HG03060 (cell line): ENCODE measurements at regions not wholly inside any gene's neighbourhood (a gene's known extent, or its start where the extent isn't known, plus 50 kb on each side); places are given as distances from the start of the nearest gene placed in this dataset.
A peak's percentile ranks its signal among the peaks of the same experiment; 100 is the strongest.

Source experiments
- ATAC-seq: cut with Tn5 transposase; IDR thresholded peaks from one replicate; pipeline ENCODE4 v1.9.1; 2021; ENCODE audit warnings: low read depth, moderate number of reproducible peaks; ENCODE audit not compliant: unreplicated experiment

DNA sequence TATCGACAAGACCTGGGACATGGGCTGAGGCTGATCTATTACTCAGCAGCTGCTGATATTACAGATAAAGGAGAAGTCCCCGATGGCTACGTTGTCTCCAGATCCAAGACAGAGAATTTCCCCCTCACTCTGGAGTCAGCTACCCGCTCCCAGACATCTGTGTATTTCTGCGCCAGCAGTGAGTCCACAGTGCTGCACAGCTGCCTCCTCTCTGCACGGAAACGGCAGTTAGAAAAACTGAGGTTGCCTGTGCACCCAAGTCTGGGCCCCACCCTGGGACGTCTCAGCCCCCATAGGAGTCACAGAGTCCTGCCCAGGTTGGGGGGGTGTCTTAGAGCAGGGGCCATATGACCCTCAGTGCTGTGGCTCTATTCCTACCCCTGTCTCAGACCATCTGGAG, 167.4 kb upstream of the PRSS58 start:
- no peak for ATAC-seq

DNA sequence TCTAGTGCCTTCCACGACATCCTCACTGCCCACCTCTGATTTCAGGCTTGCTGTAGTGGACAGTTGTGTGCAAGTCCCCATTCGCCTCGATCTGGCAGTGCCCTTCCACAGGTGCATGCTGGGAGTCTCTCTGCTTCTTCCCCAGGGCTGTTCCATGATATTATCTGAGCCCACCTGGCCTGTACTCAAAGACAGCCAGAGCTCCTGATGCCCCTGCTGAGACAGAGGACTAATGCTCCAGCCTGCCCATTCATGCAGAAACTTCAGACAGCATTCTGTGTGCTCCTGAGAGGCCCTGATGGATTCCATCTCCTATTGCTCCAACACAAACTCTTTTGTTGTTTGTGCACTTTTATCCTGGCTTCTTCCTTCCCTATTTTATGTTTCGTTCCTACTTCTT, 164.8 kb upstream of the PRSS58 start:
- ATAC-seq = no peak

DNA sequence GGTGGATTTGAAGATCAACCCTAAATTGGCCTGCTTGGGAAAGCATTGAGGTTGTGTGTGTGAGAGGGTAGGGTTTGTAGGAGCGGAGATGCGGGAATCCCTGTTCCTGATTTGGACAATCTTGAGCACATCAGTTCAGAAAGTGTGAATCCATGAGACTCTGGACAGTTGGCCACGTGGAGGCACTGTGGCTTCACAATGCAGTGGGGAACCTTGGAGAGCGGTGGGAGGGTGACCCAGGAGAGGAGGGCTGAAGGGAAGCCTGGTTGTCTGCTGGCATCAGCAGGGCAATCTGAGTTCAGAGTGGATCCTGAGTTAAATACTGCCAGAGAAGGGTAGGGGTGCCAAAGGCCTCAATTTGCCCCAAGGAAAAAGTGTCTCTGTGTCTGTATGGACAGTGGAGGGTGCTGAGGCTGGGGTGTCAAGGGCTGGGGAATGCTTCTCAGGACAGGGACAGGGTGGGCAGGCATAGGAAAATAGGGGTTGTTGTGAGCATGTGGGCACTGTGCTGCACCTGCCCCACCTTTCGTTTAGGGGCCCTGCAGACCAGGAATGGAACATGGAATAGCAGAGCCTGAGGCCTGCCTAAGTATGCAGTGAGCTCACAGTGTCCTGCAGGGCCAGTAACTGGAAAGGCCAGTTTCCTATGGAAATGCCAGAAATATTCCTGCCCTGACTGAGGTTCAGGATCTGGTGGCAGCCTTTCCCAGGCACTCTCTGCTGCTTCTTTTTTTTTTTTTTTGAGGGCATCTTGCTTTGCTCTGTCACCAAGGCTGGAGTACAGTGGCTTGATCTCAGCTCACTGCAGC, 162.9 kb upstream of the PRSS58 start:
- ATAC-seq = no peak

DNA sequence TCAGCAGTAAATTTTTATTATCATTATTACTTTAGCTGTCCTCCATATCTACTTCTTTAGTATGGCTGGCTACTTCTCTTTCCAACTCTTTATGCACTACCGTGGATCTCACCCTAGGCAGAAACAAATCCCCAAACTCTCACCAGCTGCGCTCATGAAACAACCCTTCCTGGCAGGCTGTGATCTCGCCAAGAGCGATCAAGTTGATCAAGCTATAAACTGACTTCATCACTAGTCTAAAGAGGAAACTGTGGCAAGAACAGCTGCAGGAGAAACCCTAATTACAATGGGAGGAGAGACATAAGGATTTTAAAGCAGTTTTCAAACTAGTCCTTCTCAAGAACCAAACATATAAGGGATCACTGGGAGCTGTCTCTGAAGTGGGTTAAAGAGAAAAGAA, 160.5 kb upstream of the PRSS58 start:
- ATAC-seq = no peak

DNA sequence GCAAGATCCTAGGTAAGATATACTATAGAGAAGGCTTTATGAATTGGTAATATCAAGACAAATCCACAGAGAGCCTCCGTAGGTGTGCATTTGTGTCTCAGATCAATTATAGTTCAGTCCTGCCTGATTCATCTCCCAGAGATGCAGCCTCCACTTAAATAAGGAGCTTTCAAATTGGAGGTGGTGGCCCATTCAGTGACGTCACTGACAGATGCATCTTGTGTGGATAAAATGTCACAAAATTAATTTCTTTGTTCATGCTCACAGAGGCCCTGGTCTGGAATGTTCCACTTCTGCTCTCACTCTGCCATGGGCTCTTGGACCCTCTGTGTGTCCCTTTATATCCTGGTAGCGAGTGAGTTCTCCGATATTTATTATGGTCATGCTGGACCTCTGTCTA, 157.1 kb upstream of the PRSS58 start:
- no peak for ATAC-seq

DNA sequence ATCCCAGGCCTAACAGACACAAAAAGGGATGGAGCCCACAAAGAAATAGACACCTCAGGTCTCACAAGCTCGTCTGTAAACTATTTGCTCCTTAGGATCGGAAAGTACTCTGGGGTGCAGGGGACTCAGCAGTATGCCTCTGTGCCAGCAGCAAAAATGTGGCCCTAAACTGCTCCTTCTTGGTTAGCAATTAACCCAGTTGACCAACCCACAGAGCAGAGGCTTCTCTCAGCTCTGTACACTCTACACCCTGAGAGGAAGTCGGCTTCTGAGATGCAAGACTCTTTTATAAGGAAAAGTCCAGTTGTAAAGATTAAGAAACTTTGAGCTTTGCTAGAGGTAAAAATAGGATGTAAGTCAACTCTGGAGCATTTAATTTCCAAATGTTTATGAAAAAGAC, 156.3 kb upstream of the PRSS58 start:
- peak; percentile 72 for ATAC-seq

DNA sequence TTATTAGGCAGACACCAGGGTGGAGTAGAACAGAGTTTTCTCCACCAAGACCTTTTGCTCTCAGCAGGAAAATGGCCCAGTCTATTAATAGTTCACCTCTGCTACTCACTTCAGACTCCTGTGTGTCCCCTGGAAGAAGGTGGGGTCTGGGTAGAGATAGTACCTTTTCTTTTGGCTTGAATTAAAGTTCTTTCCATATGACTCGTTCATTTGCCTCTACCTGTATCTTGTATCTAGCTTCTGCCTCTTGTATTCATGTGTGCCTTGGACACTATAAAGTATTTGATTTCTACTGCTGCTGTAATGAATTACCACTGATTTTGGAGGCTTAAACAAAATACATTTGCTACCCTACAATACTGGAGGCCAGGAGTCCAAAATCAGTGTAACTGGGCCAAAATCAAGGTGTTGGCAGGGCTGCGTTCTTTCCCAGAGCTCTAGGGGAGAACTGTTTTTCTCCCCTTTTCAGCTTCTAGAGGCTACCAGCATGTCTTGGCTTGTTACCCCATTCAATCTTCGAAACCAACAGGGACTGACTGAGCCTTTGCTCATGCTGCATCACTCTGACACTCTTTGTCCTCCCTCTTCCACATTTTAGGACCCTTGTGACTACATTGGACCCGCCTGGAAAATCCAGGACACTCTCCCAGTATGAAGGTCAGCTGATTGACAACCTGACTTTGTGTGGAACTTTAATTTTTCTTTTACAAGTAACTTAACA, 155.6 kb upstream of the PRSS58 start:
- no peak for ATAC-seq

DNA sequence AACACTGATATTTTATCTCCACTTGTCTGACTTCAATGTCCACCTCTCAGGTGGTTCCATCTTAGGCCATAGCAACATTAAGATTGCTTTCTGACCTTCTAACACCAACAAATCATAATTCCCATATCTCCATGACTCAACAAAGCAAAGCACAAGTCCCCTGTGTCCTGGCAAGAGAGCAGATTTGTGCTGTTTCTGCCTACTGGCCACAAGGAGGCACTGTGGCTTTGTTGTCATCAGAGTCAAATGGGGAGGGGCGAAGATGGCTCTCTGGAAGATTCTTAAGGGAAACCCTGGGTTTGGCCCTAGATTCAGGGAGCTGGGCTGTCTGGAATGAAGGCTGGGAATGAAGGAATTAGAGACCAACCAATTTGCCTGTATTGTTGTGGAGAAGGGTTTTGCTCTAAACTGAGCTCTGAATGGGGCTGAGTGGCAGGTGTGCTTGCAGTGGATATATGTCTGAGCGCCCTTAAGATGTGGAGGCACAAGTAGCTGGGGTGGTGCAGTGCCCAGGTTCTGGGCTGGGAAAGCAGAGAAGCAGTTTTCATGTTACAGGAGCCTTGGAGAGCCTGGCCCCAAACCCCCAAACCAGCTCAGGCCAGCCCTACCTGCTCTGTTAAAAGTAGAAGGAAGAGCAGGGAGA, 154.8 kb upstream of the PRSS58 start:
- peak; percentile 53 for ATAC-seq

DNA sequence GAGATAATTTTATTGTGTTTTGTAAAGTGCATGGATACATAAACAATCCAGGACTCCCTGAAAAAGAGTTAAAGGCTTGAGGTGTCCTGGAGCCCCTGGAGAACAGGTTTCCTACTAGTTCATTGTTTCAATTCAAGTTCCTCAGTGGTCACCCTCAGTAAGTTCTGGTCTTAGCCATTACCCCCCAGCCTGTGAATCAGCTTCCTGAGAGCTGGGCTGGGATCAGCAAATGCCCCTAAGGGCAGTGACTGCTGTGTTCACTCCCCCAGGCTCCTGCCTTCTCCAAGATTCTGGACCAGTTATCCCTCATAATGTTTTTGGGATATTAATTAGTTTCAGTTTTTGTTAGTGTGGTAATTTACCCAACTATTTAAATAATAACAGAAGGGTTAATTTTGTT, 151.6 kb upstream of the PRSS58 start:
- ATAC-seq = no peak

DNA sequence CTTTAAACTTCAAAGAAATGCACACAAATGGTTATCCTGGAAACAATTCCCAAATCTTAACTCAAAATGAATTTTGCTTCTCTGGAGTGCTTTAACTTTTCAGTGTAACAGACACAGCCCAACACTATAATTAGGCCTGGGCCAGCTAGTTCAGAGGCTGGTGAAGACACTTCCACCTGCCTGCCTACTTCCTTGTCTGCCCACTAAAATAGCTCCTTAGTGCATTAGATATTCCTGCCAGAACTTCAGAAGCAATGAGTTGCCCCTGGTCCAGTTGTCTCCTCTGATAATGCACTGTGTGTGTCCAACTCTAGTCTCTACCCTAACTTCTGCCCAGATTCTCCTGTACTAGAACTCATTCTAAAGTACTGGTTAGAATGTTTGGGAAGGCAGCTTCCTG, 150.9 kb upstream of the PRSS58 start:
- no peak for ATAC-seq

DNA sequence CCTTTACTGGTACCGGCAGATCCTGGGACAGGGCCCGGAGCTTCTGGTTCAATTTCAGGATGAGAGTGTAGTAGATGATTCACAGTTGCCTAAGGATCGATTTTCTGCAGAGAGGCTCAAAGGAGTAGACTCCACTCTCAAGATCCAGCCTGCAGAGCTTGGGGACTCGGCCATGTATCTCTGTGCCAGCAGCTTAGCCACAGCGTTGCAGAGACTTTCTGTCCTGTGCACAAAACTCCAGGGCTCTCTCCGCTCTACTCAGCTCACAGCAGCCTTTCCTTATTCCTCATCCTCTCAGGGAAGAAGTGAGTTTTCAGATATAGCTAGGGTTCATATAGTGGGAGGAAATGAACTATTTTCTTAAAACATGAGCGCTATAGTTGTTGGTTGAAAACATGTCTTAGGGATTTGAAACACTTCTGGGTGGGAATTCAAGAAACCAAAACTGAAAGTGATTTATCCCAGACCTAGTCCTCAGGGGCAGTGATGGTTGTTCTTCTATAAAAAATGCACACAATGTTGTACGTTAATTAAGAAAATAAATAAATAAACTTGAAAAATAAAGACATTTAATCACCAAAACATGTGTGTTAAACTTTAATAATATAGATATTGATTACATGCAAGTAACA, 150.2 kb upstream of the PRSS58 start:
- no peak for ATAC-seq

DNA sequence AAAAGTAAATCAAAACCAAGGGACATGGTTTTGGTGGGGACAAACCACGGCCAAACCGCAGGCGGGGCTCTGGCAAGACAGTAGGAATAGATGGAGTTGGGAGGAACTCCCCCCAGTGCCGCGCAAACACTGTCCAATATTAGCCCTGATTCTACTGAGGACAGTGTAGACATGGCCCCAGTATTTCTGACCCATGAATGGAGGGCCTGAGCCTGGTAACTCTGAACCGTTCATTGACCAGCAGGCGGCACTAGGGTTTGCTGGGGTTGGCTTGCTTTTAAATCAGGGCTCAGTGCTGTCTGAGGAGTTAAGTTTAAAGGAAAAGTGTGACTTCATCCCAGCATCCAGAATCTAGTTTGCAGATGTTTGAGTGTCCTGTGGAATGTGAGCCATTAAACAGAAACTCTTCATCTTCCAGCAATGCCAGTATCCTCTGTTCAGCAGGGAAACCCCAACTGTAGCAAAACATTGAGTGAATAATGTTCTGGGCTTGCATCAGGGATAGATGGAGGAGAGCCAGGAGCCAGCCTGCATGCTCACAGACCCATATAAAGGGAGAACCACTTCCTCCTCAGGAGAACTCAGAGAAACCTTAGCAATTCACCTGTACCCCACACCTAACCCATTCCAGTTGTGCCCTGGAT, 147.4 kb upstream of the PRSS58 start:
- no peak for ATAC-seq

DNA sequence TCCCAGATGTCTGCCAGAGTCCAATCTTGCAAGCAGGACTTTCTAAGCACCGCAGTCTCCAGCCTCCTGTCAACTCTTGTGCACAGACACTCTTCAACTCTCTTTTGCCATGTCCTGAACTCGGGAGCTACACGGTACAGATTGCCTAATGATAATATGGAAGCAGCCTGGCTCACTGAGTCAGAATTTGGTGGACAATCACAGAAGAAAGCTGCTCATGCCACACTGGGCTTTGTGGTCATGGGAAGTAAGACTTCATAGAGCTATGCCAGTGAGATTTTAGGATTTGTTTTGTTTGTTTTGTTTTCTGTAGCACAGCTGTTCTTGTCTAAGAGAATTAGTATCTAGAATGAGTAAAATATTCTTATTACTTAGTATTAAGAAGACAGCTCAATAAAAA, 144.1 kb upstream of the PRSS58 start:
- no peak for ATAC-seq

DNA sequence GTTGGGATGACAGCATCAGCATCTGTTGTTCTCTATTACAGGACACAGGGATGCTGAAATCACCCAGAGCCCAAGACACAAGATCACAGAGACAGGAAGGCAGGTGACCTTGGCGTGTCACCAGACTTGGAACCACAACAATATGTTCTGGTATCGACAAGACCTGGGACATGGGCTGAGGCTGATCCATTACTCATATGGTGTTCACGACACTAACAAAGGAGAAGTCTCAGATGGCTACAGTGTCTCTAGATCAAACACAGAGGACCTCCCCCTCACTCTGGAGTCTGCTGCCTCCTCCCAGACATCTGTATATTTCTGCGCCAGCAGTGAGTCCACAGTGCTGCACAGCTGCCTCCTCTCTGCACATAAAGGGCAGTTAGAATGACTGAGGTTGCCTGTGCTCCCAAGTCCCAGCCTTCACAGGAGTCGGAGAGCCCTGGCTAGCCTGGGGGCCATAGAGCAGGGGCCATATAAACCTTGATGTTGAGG, 142.2 kb upstream of the PRSS58 start:
- no peak for ATAC-seq

DNA sequence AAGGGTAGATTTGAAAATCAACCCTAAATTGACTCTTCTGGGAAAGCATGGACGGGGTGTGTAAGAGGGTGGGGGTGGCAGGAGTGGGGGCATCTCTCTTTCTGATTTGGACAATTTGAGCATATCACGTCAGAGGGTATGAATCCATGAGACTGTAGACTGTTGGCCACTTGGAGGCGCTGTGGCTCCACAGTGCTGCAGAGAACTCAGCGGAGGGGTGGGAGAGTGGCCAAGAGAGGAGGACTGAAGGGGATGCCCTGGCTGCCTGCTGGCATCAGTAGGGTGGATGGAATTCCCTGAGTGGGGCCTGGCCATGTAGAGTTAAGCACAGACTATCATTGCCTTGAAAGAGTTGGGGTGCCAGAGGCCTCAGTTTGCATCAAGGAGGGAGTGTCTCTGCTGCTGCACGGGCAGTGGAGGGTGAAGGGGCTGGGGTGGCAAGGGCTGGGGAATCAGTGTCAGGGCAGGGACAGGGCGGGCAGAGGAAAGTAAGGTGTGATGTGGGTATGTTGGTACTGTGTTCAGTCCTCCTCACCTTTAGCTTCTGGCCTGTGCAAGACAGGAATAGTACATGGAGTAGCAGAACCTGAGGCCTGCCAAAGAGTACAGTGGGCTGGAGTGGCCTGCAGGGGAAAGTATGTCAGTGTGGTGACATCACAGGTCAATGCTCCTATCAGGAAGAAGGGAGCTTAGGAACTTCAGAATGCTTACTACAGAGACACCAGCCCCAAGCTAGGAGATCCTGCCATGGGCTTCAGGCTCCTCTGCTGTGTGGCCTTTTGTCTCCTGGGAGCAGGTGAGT, 133.5 kb upstream of the PRSS58 start:
- ATAC-seq = no peak

DNA sequence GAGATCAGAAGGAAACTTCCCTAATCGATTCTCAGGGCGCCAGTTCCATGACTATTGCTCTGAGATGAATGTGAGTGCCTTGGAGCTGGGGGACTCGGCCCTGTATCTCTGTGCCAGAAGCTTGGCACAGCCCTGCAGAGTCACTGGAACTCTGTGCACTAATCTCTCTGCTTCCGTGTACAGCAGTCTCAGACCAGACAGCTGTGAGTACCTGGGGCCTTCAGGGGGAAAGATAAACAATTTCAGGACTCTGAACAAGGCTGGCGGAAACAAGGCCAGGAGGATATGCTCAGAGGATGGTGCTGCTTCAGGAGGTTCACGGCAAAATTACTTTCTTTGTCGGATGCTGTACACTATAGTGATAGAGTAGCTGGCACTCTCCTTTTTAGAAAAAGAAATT, 131.7 kb upstream of the PRSS58 start:
- ATAC-seq = no peak

DNA sequence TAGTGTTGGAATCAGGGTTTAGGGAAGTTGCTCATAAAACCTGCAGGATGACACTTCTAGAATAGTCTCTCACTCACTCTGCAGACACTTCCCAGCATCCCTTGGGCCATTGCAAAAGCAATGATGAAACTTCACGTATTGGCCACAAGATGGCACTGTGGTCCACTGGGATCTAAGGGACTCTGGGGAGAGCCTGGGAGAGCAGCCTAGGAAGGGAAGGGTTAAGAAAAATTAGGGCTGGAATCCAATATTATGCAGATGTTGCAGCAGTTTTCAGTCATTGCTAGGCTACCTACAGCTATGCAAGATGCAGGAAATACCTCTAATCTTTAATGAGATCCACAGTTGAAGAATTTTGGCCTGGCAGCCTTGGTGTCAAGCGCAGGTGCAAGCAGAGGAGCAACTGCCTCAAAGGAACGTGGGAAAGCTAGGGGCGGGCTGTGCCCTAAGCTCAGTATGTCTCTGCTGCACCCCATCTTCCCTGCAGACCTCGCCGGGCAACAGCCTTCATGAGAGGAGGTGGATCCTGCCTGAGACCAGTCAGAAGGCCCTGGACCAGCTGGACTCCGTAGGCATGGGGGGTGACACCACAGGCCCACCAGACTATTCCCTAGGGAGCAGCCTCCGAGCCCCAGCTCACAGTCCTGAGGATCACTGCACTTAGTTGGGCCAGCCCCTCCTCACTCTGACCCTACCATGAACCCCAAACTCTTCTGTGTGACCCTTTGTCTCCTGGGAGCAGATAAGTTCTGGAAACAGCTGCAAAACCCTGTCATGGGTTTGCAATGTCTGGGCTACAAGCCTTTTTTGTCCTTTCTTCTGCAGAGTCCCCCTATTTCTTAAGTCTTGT, 127.9 kb upstream of the PRSS58 start:
- ATAC-seq = no peak

DNA sequence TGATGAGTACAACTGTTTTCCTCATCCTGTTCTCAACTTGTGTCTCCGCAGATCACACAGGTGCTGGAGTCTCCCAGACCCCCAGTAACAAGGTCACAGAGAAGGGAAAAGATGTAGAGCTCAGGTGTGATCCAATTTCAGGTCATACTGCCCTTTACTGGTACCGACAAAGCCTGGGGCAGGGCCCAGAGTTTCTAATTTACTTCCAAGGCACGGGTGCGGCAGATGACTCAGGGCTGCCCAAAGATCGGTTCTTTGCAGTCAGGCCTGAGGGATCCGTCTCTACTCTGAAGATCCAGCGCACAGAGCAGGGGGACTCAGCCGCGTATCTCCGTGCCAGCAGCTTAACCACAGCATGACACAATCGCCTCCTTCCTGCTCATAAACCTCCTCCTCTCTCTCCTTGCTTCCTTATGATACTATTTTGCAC, 126.7 kb upstream of the PRSS58 start:
- no peak for ATAC-seq
